GM12872 (cell line): ENCODE measurements at regions not wholly inside any gene's neighbourhood (a gene's known extent, or its start where the extent isn't known, plus 50 kb on each side); places are given as distances from the start of the nearest gene placed in this dataset.

Source experiments
- CTCF ChIP-seq: IDR thresholded peaks from 3 replicates; pipeline ENCODE4 v1.5.1; 2011; ENCODE audit warnings: low read depth, mild to moderate bottlenecking, low read length, moderate library complexity; ENCODE audit not compliant: insufficient read depth

DNA sequence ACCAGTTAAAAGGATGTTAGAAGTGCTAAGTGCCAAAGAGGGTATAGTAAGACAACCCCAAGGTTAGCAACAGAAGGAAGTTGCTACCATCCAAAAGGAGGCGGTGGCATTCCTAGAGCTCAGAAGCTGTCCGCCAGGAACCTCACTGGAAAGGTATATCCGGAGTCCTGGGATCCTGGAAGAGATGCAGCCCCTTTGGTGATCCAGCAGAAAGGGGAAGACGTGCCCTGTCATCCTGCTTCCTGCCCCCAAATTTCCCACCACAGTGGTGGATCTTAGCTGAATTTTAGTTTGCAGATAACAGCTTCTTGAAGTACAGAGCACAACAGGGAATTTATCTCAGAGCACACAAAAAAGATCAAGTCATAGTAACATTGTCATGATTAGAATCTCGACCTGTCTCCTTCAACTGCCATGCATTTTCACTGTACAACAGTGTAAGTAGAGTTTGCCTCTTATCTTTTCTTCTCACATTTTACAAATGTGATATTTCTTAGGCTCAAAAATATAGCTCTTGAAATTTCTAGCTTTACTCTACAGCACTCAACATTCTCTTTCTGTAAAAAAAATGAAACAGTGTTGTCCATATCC, 526.3 kb downstream of the SOX5 start:
- no peak for TF ChIP-seq CTCF

GRCh38 chr12:23423796-23424195, 525.7 kb downstream of the SOX5 start:
- TF ChIP-seq CTCF = no peak

DNA sequence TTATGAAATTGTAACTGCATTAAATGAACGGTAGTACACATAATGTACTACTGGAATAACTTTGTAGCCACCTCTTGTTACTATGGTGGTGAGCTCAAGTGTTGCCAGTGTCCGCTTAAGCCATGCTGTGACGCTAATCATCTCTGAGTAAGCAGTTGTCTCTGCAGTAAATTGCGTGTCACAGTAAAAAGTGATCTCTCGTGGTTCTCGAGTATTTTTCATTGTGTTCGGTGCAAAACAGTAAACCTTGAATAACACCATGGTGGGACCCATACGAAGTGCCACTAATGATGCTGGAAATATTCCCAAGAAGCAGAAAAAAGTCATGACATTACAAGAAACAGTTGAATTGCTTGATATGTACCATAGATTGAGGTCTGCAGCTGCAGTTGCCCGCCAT, 524.8 kb downstream of the SOX5 start:
- TF ChIP-seq CTCF = no peak

- no peak for TF ChIP-seq CTCF
Measured at GRCh38 chr12:23426328-23426727, 523.1 kb downstream of the SOX5 start.

DNA sequence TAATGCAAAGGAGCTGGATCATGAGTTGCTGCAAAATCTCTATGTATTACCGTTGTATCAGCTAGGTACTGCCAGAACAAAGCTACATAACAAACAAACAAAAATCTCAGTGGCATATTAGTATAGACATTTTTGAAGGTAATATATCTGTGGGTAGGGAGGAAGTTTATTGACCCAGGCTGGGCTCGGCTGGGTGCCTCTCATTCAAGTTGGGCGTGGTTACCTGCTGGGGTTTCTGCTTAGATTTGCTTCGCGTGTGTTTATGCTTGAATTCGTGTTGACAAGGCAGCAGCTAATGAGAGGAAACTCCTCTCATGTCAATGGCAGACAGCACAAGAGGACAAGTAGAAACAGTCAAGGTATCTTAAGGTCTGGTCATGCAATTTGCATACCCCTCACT, 520.7 kb downstream of the SOX5 start:
- no peak for TF ChIP-seq CTCF

GRCh38 chr12:23431006-23431405, 518.5 kb downstream of the SOX5 start:
- TF ChIP-seq CTCF = no peak

DNA sequence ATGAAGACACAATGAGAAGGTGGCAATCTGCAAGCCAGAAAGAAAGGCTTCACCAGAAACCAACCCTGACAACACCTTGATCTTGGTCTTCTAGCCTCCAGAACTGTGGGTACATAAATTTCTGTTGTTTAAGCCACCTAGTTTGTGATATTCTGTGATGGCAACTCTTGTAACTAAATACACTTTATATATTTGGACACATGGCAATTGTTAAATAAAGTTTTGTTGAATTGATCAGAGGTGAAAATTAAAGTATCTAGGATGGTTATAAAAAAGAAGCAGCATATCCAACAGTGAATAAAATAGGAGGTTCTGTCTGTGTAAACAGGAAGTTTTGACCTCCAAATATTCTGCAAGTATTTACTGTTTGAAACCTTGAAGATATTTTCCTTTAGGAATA, 516.3 kb downstream of the SOX5 start:
- TF ChIP-seq CTCF = no peak

- TF ChIP-seq CTCF = no peak
Measured at GRCh38 chr12:23434154-23434553, 515.3 kb downstream of the SOX5 start.
